ENCODE measurements at regions not wholly inside any gene's neighbourhood (a gene's known extent, or its start where the extent isn't known, plus 50 kb on each side); places are given as distances from the start of the nearest gene placed in this dataset.

DNA sequence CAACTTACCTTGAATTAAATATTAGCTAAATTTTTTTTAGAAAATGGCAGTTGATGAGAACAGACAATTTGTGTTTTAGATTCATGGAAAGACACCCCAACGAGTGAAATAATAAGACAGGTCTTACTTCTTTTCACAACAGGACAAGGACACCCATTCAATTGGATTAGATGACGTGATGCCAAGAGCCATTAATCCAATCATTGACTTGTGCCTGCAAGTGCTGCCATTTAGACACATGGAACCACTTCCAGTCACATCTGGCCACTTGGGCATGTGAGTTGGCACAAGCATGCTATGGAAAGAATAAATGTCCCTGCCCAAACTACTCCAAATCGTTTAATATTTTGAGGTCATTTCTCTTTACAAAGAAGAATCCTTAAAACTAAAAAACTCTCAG, 1308.8 kb downstream of the ROBO2 start:
- Histone ChIP-seq H2AK5ac (ENCODE audit: insufficient read length, low read length) (no peak overlapping the region), H2BK15ac (ENCODE audit: low read depth, low read length) (no peak overlapping the region), H3K23ac (ENCODE audit: insufficient read length, low read depth, low read length) (no peak overlapping the region), H3K4ac (ENCODE audit: low read depth, low read length) (no peak overlapping the region), H3K4me1 (ENCODE audit: insufficient read depth, low read length) (peaks cover 9% of the 10 kb centered on the region; the same call in 1 of the 2 replicates), H4K20me1 (ENCODE audit: control insufficient read depth, insufficient read depth, insufficient read length) (no peaks in the 10 kb centered on the region), H3K23me2 (ENCODE audit: insufficient read length, low read depth, low read length, poor library complexity, severe bottlenecking) (no peaks in the 10 kb centered on the region), H3K27me3 (ENCODE audit: insufficient read depth, low read length) (no peaks in the 10 kb centered on the region), H3K18ac (ENCODE audit: insufficient read length, low read depth, low read length) (no peak overlapping the region), H2BK12ac (ENCODE audit: insufficient read length, low read depth, low read length) (no peak overlapping the region), H3K79me2 (ENCODE audit: insufficient read depth, low read length) (no peaks in the 10 kb centered on the region), H3K4me2 (ENCODE audit: insufficient read depth, insufficient read length, low read length) (no peak overlapping the region), H4K5ac (ENCODE audit: insufficient read length, low read depth, low read length) (no peak overlapping the region), H3K9ac (ENCODE audit: extremely low read depth, insufficient read length, low read length) (no peak overlapping the region), H4K91ac (ENCODE audit: insufficient read length, low read depth, low read length) (no peak overlapping the region), H3K27ac (ENCODE audit: insufficient read length, low read depth, low read length) (no peak overlapping the region), H2AFZ (ENCODE audit: low read length) (no peak overlapping the region), H2BK20ac (ENCODE audit: low read depth, low read length, poor library complexity, severe bottlenecking) (no peak overlapping the region), H3K56ac (ENCODE audit: insufficient read length, low read depth, low read length) (no peak overlapping the region), H4K8ac (replicated peaks; ENCODE audit: insufficient read length, low read depth, low read length) (no peak overlapping the region), H3K79me1 (ENCODE audit: insufficient read depth, low read depth, low read length, poor library complexity, severe bottlenecking) (no peaks in the 10 kb centered on the region), H3T11ph (ENCODE audit: low read length) (no peak overlapping the region), H3K9me3 (ENCODE audit: control insufficient read depth, low read depth, low read length) (no peaks in the 10 kb centered on the region), H2BK120ac (ENCODE audit: low read depth, low read length, poor library complexity, severe bottlenecking) (no peak overlapping the region), H2BK5ac (ENCODE audit: insufficient read length, low read length) (no peak overlapping the region), H3K14ac (ENCODE audit: insufficient read depth, low read length) (no peak overlapping the region)
- TF ChIP-seq, protein P1, sequence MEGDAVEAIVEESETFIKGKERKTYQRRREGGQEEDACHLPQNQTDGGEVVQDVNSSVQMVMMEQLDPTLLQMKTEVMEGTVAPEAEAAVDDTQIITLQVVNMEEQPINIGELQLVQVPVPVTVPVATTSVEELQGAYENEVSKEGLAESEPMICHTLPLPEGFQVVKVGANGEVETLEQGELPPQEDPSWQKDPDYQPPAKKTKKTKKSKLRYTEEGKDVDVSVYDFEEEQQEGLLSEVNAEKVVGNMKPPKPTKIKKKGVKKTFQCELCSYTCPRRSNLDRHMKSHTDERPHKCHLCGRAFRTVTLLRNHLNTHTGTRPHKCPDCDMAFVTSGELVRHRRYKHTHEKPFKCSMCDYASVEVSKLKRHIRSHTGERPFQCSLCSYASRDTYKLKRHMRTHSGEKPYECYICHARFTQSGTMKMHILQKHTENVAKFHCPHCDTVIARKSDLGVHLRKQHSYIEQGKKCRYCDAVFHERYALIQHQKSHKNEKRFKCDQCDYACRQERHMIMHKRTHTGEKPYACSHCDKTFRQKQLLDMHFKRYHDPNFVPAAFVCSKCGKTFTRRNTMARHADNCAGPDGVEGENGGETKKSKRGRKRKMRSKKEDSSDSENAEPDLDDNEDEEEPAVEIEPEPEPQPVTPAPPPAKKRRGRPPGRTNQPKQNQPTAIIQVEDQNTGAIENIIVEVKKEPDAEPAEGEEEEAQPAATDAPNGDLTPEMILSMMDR (conservative IDR thresholded peaks at IDR 0.05) = no peak
- no peaks in the 10 kb centered on the region for H3K27me3 Mint-ChIP-seq (ENCODE audit: low read depth)
- peaks cover 0 to 4% of the 10 kb centered on the region in 2 experiments; a peak in 4 of 5 replicates for H3K9me3 Mint-ChIP-seq
- H3K36me3 Mint-ChIP-seq (ENCODE audit: insufficient read depth in 1 of 3, low read depth in 3 of 3) = peaks cover 0 to 14% (median 0%) of the 10 kb centered on the region in 3 experiments; a peak in 3 of 7 replicates
- H3K4me3 Mint-ChIP-seq = no peak overlapping the region
- WGBS (ENCODE audit: extremely low coverage, insufficient read length, low lambda C conversion rate) = no CpG with 5 or more reads among the region's 3 CpGs
- DNase-seq = no peak
- H3K4me1 Mint-ChIP-seq = peaks cover 67 to 69% of the 10 kb centered on the region in 2 experiments
- H3K27ac Mint-ChIP-seq = no peak overlapping the region
